NT2/D1 (cell line): ENCODE measurements at regions not wholly inside any gene's neighbourhood (a gene's known extent, or its start where the extent isn't known, plus 50 kb on each side); places are given as distances from the start of the nearest gene placed in this dataset.

ENCODE experiments used
- YY1 ChIP-seq: IDR thresholded peaks from 2 replicates; pipeline ENCODE4 v1.6.1; 2011; ENCODE audit not compliant: insufficient read length, insufficient read depth
- ZNF274 ChIP-seq: IDR thresholded peaks from 2 replicates; pipeline ENCODE4 v1.6.1; 2011; ENCODE audit warnings: mild to moderate bottlenecking, low read depth, low read length

- TF ChIP-seq YY1, result no peak
- no peak for TF ChIP-seq ZNF274
These were observed 56.5 kb downstream of the BLID start for GRCh38 chr11:122059565-122059964.
